Endodermal cell (in vitro differentiated cells): ENCODE measurements at regions not wholly inside any gene's neighbourhood (a gene's known extent, or its start where the extent isn't known, plus 50 kb on each side); places are given as distances from the start of the nearest gene placed in this dataset.

Experiments
- DNase-seq: peaks from one replicate; pipeline ENCODE4 v3.0.0-alpha.2; 2017
- H3K27ac ChIP-seq: 2 replicates; pipeline ENCODE4 v1.5.1; 2013; ENCODE audit warnings: mild to moderate bottlenecking, low read depth, low read length, moderate library complexity
- H3K27me3 ChIP-seq: 2 replicates; pipeline ENCODE4 v1.6.1; 2013; ENCODE audit warnings: mild to moderate bottlenecking, low read length, moderate library complexity; ENCODE audit not compliant: insufficient read depth, control insufficient read depth, poor library complexity, severe bottlenecking
- H3K36me3 ChIP-seq: 2 replicates; pipeline ENCODE4 v1.7.0; 2013; ENCODE audit warnings: mild to moderate bottlenecking, low read length, moderate library complexity; ENCODE audit not compliant: control insufficient read depth, insufficient read depth
- H3K4me1 ChIP-seq: one replicate; pipeline ENCODE4 v1.7.0; 2013; ENCODE audit warnings: low read length; ENCODE audit not compliant: control insufficient read depth, insufficient read depth
- H3K4me3 ChIP-seq: 2 replicates; pipeline ENCODE4 v1.5.1; 2013; ENCODE audit warnings: mild to moderate bottlenecking, low read length, moderate library complexity
- H3K9ac ChIP-seq: 2 replicates; pipeline ENCODE4 v1.6.1; 2013; ENCODE audit warnings: mild to moderate bottlenecking, low read length, moderate library complexity; ENCODE audit not compliant: poor library complexity, severe bottlenecking; ENCODE audit errors: extremely low read depth
- H3K9me3 ChIP-seq: 2 replicates; pipeline ENCODE4 v1.6.1; 2013; ENCODE audit warnings: mild to moderate bottlenecking, low read length, moderate library complexity; ENCODE audit not compliant: control insufficient read depth
- H3K27ac Mint-ChIP-seq: 2 replicates; pipeline ENCODE4 v1.8.0; 2020; ENCODE audit warnings: mixed read lengths
- H3K27me3 Mint-ChIP-seq: 2 replicates; pipeline ENCODE4 v1.8.0; 2021; ENCODE audit warnings: mild to moderate bottlenecking, mixed read lengths; ENCODE audit not compliant: insufficient read depth
- H3K36me3 Mint-ChIP-seq: 2 replicates; pipeline ENCODE4 v1.8.0; 2020; ENCODE audit warnings: low read depth, mixed read lengths
- H3K4me1 Mint-ChIP-seq: 2 replicates; pipeline ENCODE4 v1.8.0; 2020; ENCODE audit warnings: mixed read lengths
- H3K4me3 Mint-ChIP-seq: 2 replicates; pipeline ENCODE4 v1.8.0; 2020; ENCODE audit warnings: mild to moderate bottlenecking, moderate library complexity, mixed read lengths
- H3K9me3 Mint-ChIP-seq: 2 replicates; pipeline ENCODE4 v1.8.0; 2020; ENCODE audit warnings: mild to moderate bottlenecking, mixed read lengths
- WGBS, 2 experiments: methylation state at CpG; one replicate each; pipeline versions ENCODE4 v1.1.5 to v1.1.7; 2013; ENCODE audit warnings: missing lambda C conversion rate in 2 of 2, mixed read lengths in 1 of 2; ENCODE audit not compliant: insufficient coverage in 1 of 2, insufficient read length in 1 of 2; 5-methylcytosine and 5-hydroxymethylcytosine counted together
- TF ChIP-seq, protein P1 (sequence below): fragments of 200-600 bp; sonication (generic); conservative IDR thresholded peaks from 2 replicates; pipeline ENCODE4 v1.5.0; 2021; ENCODE audit warnings: antibody characterized with exemption, mild to moderate bottlenecking

- H3K4me3 Mint-ChIP-seq: no peak overlapping the region
- Histone ChIP-seq H3K4me3 (no peak overlapping the region), H3K4me1 (no peaks in the 10 kb centered on the region), H3K27me3 (no peaks in the 10 kb centered on the region), H3K36me3 (no peaks in the 10 kb centered on the region), H3K9me3 (no peaks in the 10 kb centered on the region), H3K9ac (no peak overlapping the region), H3K27ac (no peak overlapping the region)
- 75% methylated on average over 1 of the region's 1 CpG; no CpG with 5 or more reads in 1 of the 2 experiments for WGBS, 2 experiments
- no peaks in the 10 kb centered on the region for H3K36me3 Mint-ChIP-seq
- TF ChIP-seq, protein P1, sequence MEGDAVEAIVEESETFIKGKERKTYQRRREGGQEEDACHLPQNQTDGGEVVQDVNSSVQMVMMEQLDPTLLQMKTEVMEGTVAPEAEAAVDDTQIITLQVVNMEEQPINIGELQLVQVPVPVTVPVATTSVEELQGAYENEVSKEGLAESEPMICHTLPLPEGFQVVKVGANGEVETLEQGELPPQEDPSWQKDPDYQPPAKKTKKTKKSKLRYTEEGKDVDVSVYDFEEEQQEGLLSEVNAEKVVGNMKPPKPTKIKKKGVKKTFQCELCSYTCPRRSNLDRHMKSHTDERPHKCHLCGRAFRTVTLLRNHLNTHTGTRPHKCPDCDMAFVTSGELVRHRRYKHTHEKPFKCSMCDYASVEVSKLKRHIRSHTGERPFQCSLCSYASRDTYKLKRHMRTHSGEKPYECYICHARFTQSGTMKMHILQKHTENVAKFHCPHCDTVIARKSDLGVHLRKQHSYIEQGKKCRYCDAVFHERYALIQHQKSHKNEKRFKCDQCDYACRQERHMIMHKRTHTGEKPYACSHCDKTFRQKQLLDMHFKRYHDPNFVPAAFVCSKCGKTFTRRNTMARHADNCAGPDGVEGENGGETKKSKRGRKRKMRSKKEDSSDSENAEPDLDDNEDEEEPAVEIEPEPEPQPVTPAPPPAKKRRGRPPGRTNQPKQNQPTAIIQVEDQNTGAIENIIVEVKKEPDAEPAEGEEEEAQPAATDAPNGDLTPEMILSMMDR: no peak
- H3K27me3 Mint-ChIP-seq: peaks cover 6% of the 10 kb centered on the region
- DNase-seq: no peak
- H3K4me1 Mint-ChIP-seq: no peaks in the 10 kb centered on the region
- no peaks in the 10 kb centered on the region for H3K9me3 Mint-ChIP-seq
- H3K27ac Mint-ChIP-seq: no peak overlapping the region
Measured at GRCh38 chr11:45535033-45535432, 130.4 kb downstream of the CHST1 start.

DNA sequence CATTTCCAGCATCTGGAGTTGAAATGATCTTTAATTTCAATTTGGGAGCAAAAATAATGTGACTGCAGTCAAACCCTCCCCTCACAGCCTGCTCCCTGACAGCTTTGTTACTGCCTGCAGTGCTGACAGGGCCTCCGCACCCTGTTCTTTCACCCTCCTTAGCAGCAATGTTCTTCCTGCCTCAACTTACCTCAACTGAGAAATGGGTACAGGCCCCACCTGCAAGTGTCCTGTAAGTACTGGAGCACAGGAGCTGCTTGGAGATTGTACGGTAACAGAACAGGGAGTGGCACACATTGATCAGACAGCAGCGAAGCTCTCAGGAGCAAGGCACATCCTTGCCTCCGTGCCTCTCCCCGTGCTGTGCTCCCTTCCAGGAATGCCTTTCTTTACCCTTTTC, 131.3 kb downstream of the CHST1 start:
- Histone ChIP-seq H3K4me3 (no peak overlapping the region), H3K9me3 (no peaks in the 10 kb centered on the region), H3K9ac (no peak overlapping the region), H3K36me3 (no peaks in the 10 kb centered on the region), H3K27me3 (no peaks in the 10 kb centered on the region), H3K27ac (no peak overlapping the region), H3K4me1 (no peaks in the 10 kb centered on the region)
- H3K4me1 Mint-ChIP-seq: no peaks in the 10 kb centered on the region
- H3K4me3 Mint-ChIP-seq: no peak overlapping the region
- H3K9me3 Mint-ChIP-seq: no peaks in the 10 kb centered on the region
- DNase-seq: no peak
- 87 to 92% methylated on average over 5 of the region's 5 CpGs for WGBS, 2 experiments
- H3K27ac Mint-ChIP-seq: no peak overlapping the region
- TF ChIP-seq, protein P1: no peak
- H3K36me3 Mint-ChIP-seq: no peaks in the 10 kb centered on the region
- H3K27me3 Mint-ChIP-seq: peaks cover 5% of the 10 kb centered on the region

- no peak for DNase-seq
- H3K4me1 ChIP-seq: no peaks in the 10 kb centered on the region
- H3K4me3 ChIP-seq: no peak overlapping the region
- no peaks in the 10 kb centered on the region for H3K27me3 ChIP-seq
- Mint-ChIP-seq H3K4me3 (no peak overlapping the region), H3K9me3 (no peaks in the 10 kb centered on the region), H3K4me1 (no peaks in the 10 kb centered on the region), H3K36me3 (no peaks in the 10 kb centered on the region), H3K27ac (no peak overlapping the region), H3K27me3 (peaks cover 5% of the 10 kb centered on the region)
- H3K9me3 ChIP-seq: no peaks in the 10 kb centered on the region
- no peaks in the 10 kb centered on the region for H3K36me3 ChIP-seq
- H3K27ac ChIP-seq: no peak overlapping the region
- no peak overlapping the region for H3K9ac ChIP-seq
- TF ChIP-seq, protein P1: no peak
- WGBS, 2 experiments: 96% methylated on average over 2 of the region's 2 CpGs; no CpG with 5 or more reads in 1 of the 2 experiments
Measured at GRCh38 chr11:45532546-45532945, 132.9 kb downstream of the CHST1 start.
